IMR-90 (cell line): ENCODE measurements at regions not wholly inside any gene's neighbourhood (a gene's known extent, or its start where the extent isn't known, plus 50 kb on each side); places are given as distances from the start of the nearest gene placed in this dataset.

ENCODE experiments used
- ATAC-seq: fragments of 200-7000 bp; cut with Tn5 transposase; 2 replicates; pipeline ENCODE4 v1.9.1; 2020; ENCODE audit warnings: low read depth, mild to moderate bottlenecking, moderate library complexity
- BruUV-seq: library from RNA; stranded (reverse); fragments of 400-500 nt; replicated peaks from 2 replicates; lab custom pipeline; 2021; lab: Mats Ljungman, UMichigan
- CTCF ChIA-PET: fragments of 300-600 bp; formaldehyde crosslinking; extraction: SDS; loops from one replicate; lab custom pipeline; 2021; ENCODE audit warnings: antibody characterized with exemption; lab: Yijun Ruan, JAX
- POLR2A ChIA-PET: fragments of 300-600 bp; sonication (Branson Sonifier 250); formaldehyde crosslinking; loops from one replicate; lab custom pipeline; 2022; ENCODE audit warnings: antibody characterized with exemption; ENCODE audit not compliant: unreplicated experiment; lab: Charles Lee
- DNase-seq: peaks from one replicate; pipeline ENCODE4 v3.0.0; 2013
- H2AFZ ChIP-seq: replicated peaks from 2 replicates; pipeline ENCODE3; 2013; ENCODE audit warnings: low read length, mild to moderate bottlenecking; ENCODE audit not compliant: poor library complexity
- H2AK5ac ChIP-seq: 2 replicates; pipeline ENCODE4 v1.6.1; 2013; ENCODE audit warnings: low read depth, low read length, inconsistent platforms
- H2AK9ac ChIP-seq: replicated peaks from 2 replicates; pipeline ENCODE3; 2013; ENCODE audit warnings: mild to moderate bottlenecking, low read depth, low read length, moderate library complexity; ENCODE audit not compliant: poor library complexity
- H2BK120ac ChIP-seq: 2 replicates; pipeline ENCODE4 v1.6.1; 2013; ENCODE audit warnings: low read depth, low read length, inconsistent platforms
- H2BK15ac ChIP-seq: 3 replicates; pipeline ENCODE4 v1.6.1; 2013; ENCODE audit warnings: low read depth, low read length, inconsistent platforms
- H2BK20ac ChIP-seq: 2 replicates; pipeline ENCODE4 v1.6.1; 2013; ENCODE audit warnings: low read depth, mild to moderate bottlenecking, inconsistent platforms, low read length, moderate library complexity
- H2BK5ac ChIP-seq: 2 replicates; pipeline ENCODE4 v1.6.1; 2013; ENCODE audit warnings: mild to moderate bottlenecking, low read depth, low read length, inconsistent platforms; ENCODE audit not compliant: poor library complexity, severe bottlenecking
- H3K14ac ChIP-seq: replicated peaks from 2 replicates; pipeline ENCODE4 v1.6.1; 2013; ENCODE audit warnings: low read depth, low read length, inconsistent platforms
- H3K18ac ChIP-seq: 2 replicates; pipeline ENCODE4 v1.6.1; 2013; ENCODE audit warnings: low read depth, low read length, control low read depth
- H3K23ac ChIP-seq: 2 replicates; pipeline ENCODE4 v1.6.1; 2013; ENCODE audit warnings: low read depth, low read length, inconsistent platforms
- H3K27ac ChIP-seq: 2 replicates; pipeline ENCODE4 v1.5.1; 2013; ENCODE audit warnings: mild to moderate bottlenecking, control low read depth, low read length; ENCODE audit not compliant: insufficient read depth
- H3K27me3 ChIP-seq: 2 replicates; pipeline ENCODE4 v1.6.1; 2013; ENCODE audit warnings: low read length; ENCODE audit not compliant: control insufficient read depth, insufficient read depth
- H3K36me3 ChIP-seq: 2 replicates; pipeline ENCODE4 v1.6.1; 2013; ENCODE audit warnings: low read length, mixed read lengths; ENCODE audit not compliant: control insufficient read depth, insufficient read depth
- H3K4ac ChIP-seq: 2 replicates; pipeline ENCODE4 v1.6.1; 2013; ENCODE audit warnings: low read depth, low read length, inconsistent platforms
- H3K4me1 ChIP-seq: 2 replicates; pipeline ENCODE4 v1.6.1; 2013; ENCODE audit warnings: low read length, mixed read lengths; ENCODE audit not compliant: control insufficient read depth, insufficient read depth
- H3K4me2 ChIP-seq: 2 replicates; pipeline ENCODE4 v1.6.1; 2013; ENCODE audit warnings: low read depth, mild to moderate bottlenecking, control low read depth, low read length, moderate library complexity
- H3K4me3 ChIP-seq: 2 replicates; pipeline ENCODE4 v1.5.1; 2013; ENCODE audit warnings: low read depth, mild to moderate bottlenecking, control low read depth, low read length, moderate library complexity; ENCODE audit not compliant: insufficient read depth
- H3K56ac ChIP-seq: 2 replicates; pipeline ENCODE4 v1.6.1; 2013; ENCODE audit warnings: low read length, inconsistent platforms; ENCODE audit not compliant: insufficient read depth; ENCODE audit errors: extremely low read depth
- H3K79me1 ChIP-seq, 2 experiments: 2 replicates each; pipeline ENCODE4 v1.6.1; 2013; ENCODE audit warnings: low read length in 2 of 2, inconsistent platforms in 1 of 2, low read depth in 1 of 2
- H3K9ac ChIP-seq: 2 replicates; pipeline ENCODE4 v1.6.1; 2013; ENCODE audit warnings: low read depth, low read length, control low read depth
- H3K9me1 ChIP-seq: 2 replicates; pipeline ENCODE4 v1.6.1; 2013; ENCODE audit warnings: low read length, inconsistent platforms; ENCODE audit not compliant: insufficient read depth
- H3K9me3 ChIP-seq: 2 replicates; pipeline ENCODE4 v1.6.1; 2013; ENCODE audit warnings: low read length; ENCODE audit not compliant: control insufficient read depth, insufficient read depth
- H4K20me1 ChIP-seq: 2 replicates; pipeline ENCODE4 v1.6.1; 2013; ENCODE audit warnings: low read length, inconsistent platforms; ENCODE audit not compliant: insufficient read depth
- H4K5ac ChIP-seq: 2 replicates; pipeline ENCODE4 v1.6.1; 2013; ENCODE audit warnings: mild to moderate bottlenecking, low read depth, low read length, control low read depth
- H4K8ac ChIP-seq, 2 experiments: 2 replicates each; pipeline ENCODE4 v1.6.1; 2013; ENCODE audit warnings: low read depth in 2 of 2, low read length in 2 of 2, control low read depth in 1 of 2, inconsistent platforms in 1 of 2
- H4K91ac ChIP-seq: 2 replicates; pipeline ENCODE4 v1.6.1; 2013; ENCODE audit warnings: low read depth, low read length, inconsistent platforms; ENCODE audit not compliant: insufficient read depth
- CEBPB ChIP-seq: IDR thresholded peaks from 2 replicates; pipeline ENCODE4 v1.6.1; 2012; ENCODE audit warnings: low read depth, low read length, improper control_type of control experiment
- CTCF ChIP-seq: conservative IDR thresholded peaks from 2 replicates; pipeline ENCODE4 v1.5.1; 2012; ENCODE audit warnings: mild to moderate bottlenecking, low read depth, low read length, improper control_type of control experiment
- POLR2A ChIP-seq: IDR thresholded peaks from 2 replicates; pipeline ENCODE4 v1.6.1; 2012; ENCODE audit warnings: mild to moderate bottlenecking, low read depth, low read length
- RAD21 ChIP-seq: IDR thresholded peaks from 2 replicates; pipeline ENCODE4 v1.6.1; 2012; ENCODE audit warnings: low read length, improper control_type of control experiment
- WGBS, 2 experiments: methylation state at CpG; one replicate each; pipeline versions ENCODE4 v1.1.5 to v1.1.7; 2013; ENCODE audit warnings: missing lambda C conversion rate in 2 of 2; ENCODE audit not compliant: insufficient read length in 1 of 2; ENCODE audit errors: extremely low coverage in 2 of 2; 5-methylcytosine and 5-hydroxymethylcytosine counted together
- dilution Hi-C: fragments of 300-500 bp; cut with HindIII; formaldehyde crosslinking; loops from one replicate; pipeline ENCODE4 v1.14.3; 2018; ENCODE audit warnings: low sequenced_read_pairs; ENCODE audit not compliant: unreplicated experiment
- in situ Hi-C: fragments of 300-500 bp; cut with MboI; formaldehyde crosslinking; loops from 3 replicates; pipeline ENCODE4 v1.14.3; 2019; ENCODE audit warnings: low sequenced_read_pairs, inconsistent platforms, mixed read lengths
- intact Hi-C: fragments of 100-400 bp; cut with micrococcal nuclease; formaldehyde crosslinking; loops from 2 replicates; pipeline ENCODE4 v1.10.0; 2022

GRCh38 chr1:56394298-56394697, 185.1 kb downstream of the PLPP3 start:
- H3K27me3 ChIP-seq: no peaks in the 10 kb centered on the region
- no peaks in the 10 kb centered on the region for H3K79me1 ChIP-seq
- H3K9me1 ChIP-seq: no peaks in the 10 kb centered on the region
- no peak overlapping the region for H4K8ac ChIP-seq
- no peak overlapping the region for H2BK5ac ChIP-seq
- no peaks in the 10 kb centered on the region; the same call in 1 of the 2 replicates for H3K4me1 ChIP-seq
- H4K20me1 ChIP-seq: no peaks in the 10 kb centered on the region
- no peak overlapping the region for H2BK15ac ChIP-seq
- H2AK5ac ChIP-seq: no peak overlapping the region
- H2AFZ ChIP-seq: no peak overlapping the region
- ATAC-seq (no peak), DNase-seq (no peak)
- no peak overlapping the region for H2BK120ac ChIP-seq
- no peak overlapping the region for H3K23ac ChIP-seq
- H3K4ac ChIP-seq: no peak overlapping the region
- CTCF ChIA-PET: interaction anchor here (1.7 kb wide), 1 partner anchor 16 kb away, joined by 4 read pairs; no protein-coding TSS in a partner anchor
- H3K56ac ChIP-seq: no peak overlapping the region
- no peaks in the 10 kb centered on the region for H3K36me3 ChIP-seq
- no peak overlapping the region for H3K18ac ChIP-seq
- no peak for TF ChIP-seq POLR2A
- no peak for TF ChIP-seq CEBPB
- TF ChIP-seq CTCF: no peak
- TF ChIP-seq RAD21: no peak
- no peak overlapping the region for H3K4me3 ChIP-seq
- 100% methylated on average over 2 of the region's 6 CpGs; no CpG with 5 or more reads in 1 of the 2 experiments for WGBS, 2 experiments
- no peaks in the 10 kb centered on the region for H3K9me3 ChIP-seq
- intact Hi-C loops (no loop called here), in situ Hi-C loops (no loop called here), dilution Hi-C loops (no loop called here)
- no peak overlapping the region for H3K27ac ChIP-seq
- H4K91ac ChIP-seq: no peak overlapping the region
- no peak overlapping the region for H3K14ac ChIP-seq
- H4K5ac ChIP-seq: no peak overlapping the region
- no peak overlapping the region for H2BK20ac ChIP-seq
- H3K9ac ChIP-seq: no peak overlapping the region
- no peak overlapping the region for H2AK9ac ChIP-seq
- H3K4me2 ChIP-seq: no peak overlapping the region
- BruUV-seq: no TSS peak
- POLR2A ChIA-PET: no interaction called here
